ENCODE measurements at regions not wholly inside any gene's neighbourhood (a gene's known extent, or its start where the extent isn't known, plus 50 kb on each side); places are given as distances from the start of the nearest gene placed in this dataset.

- TF ChIP-seq POLR2A (IDR thresholded peaks at IDR 0.05; ENCODE audit: low read depth, low read length) = no peak
- no peak for TF ChIP-seq POLR2AphosphoS5 (IDR thresholded peaks at IDR 0.05; ENCODE audit: low read depth, low read length)
These were observed 88.8 kb downstream of the INHBB start for GRCh38 chr2:120434492-120435308.
